GM23248 (cell line): ENCODE measurements at regions not wholly inside any gene's neighbourhood (a gene's known extent, or its start where the extent isn't known, plus 50 kb on each side); places are given as distances from the start of the nearest gene placed in this dataset.

Experiments used
- DNase-seq: peaks from one replicate; pipeline ENCODE4 v3.0.0-alpha.2; 2015
- H2AFZ ChIP-seq: fragments of 200-600 bp; sonication (generic); 2 replicates; pipeline ENCODE4 v1.6.1; 2016; ENCODE audit warnings: antibody characterized with exemption
- H3F3A ChIP-seq: fragments of 200-600 bp; sonication (generic); 2 replicates; pipeline ENCODE4 v1.6.1; 2016; ENCODE audit warnings: mild to moderate bottlenecking, antibody characterized with exemption, mixed run types; ENCODE audit not compliant: insufficient read depth
- H3K27ac ChIP-seq: fragments of 200-600 bp; sonication (generic); 2 replicates; pipeline ENCODE4 v1.5.1; 2016; ENCODE audit warnings: mild to moderate bottlenecking
- H3K27me3 ChIP-seq: fragments of 200-600 bp; sonication (generic); replicated peaks from 2 replicates; pipeline ENCODE4 v1.6.1; 2016; ENCODE audit warnings: mild to moderate bottlenecking; ENCODE audit not compliant: insufficient read depth
- H3K36me3 ChIP-seq: fragments of 200-600 bp; sonication (generic); 2 replicates; pipeline ENCODE4 v1.6.1; 2016; ENCODE audit warnings: low read depth, mild to moderate bottlenecking
- H3K4me1 ChIP-seq: fragments of 200-600 bp; sonication (generic); 2 replicates; pipeline ENCODE4 v1.6.1; 2016; ENCODE audit warnings: mild to moderate bottlenecking; ENCODE audit not compliant: insufficient read depth
- H3K4me2 ChIP-seq: fragments of 200-600 bp; sonication (generic); one replicate; pipeline ENCODE4 v1.6.1; 2016; ENCODE audit warnings: mild to moderate bottlenecking; ENCODE audit not compliant: unreplicated experiment
- H3K4me3 ChIP-seq: fragments of 200-600 bp; sonication (generic); 2 replicates; pipeline ENCODE4 v1.5.1; 2016; ENCODE audit warnings: mild to moderate bottlenecking
- H3K79me2 ChIP-seq: fragments of 200-600 bp; sonication (generic); 2 replicates; pipeline ENCODE4 v1.6.1; 2016; ENCODE audit warnings: mild to moderate bottlenecking; ENCODE audit not compliant: insufficient read depth
- H3K9ac ChIP-seq: fragments of 200-600 bp; sonication (generic); 2 replicates; pipeline ENCODE4 v1.6.1; 2016; ENCODE audit warnings: mild to moderate bottlenecking
- H3K9me2 ChIP-seq: fragments of 200-600 bp; sonication (generic); 2 replicates; pipeline ENCODE4 v1.6.1; 2016; ENCODE audit warnings: mixed run types, mild to moderate bottlenecking, moderate library complexity; ENCODE audit not compliant: insufficient read depth
- H3K9me3 ChIP-seq: fragments of 200-600 bp; sonication (generic); one replicate; pipeline ENCODE4 v1.6.1; 2017; ENCODE audit warnings: low read depth
- H4K20me1 ChIP-seq: fragments of 200-600 bp; sonication (generic); 2 replicates; pipeline ENCODE4 v1.6.0; 2016; ENCODE audit not compliant: insufficient read depth
- EZH2 ChIP-seq: fragments of 200-600 bp; sonication (generic); IDR thresholded peaks from 2 replicates; pipeline ENCODE4 v1.6.1; 2018; ENCODE audit warnings: antibody characterized with exemption, mild to moderate bottlenecking; ENCODE audit not compliant: insufficient read depth, poor library complexity, severe bottlenecking
- EZH2phosphoT487 ChIP-seq: fragments of 200-600 bp; sonication (generic); IDR thresholded peaks from 2 replicates; pipeline ENCODE4 v1.6.1; 2018; ENCODE audit warnings: antibody characterized with exemption, moderate library complexity, mild to moderate bottlenecking, low read depth; ENCODE audit not compliant: insufficient read depth
- WGBS, 2 experiments: methylation state at CpG; one replicate each; pipeline ENCODE4 v1.1.6; 2015 to 2017; ENCODE audit warnings: low lambda C conversion rate in 2 of 2, low coverage in 1 of 2; ENCODE audit errors: missing lambda C conversion rate in 2 of 2; 5-methylcytosine and 5-hydroxymethylcytosine counted together
- in situ Hi-C: fragments of 300-500 bp; cut with MboI; formaldehyde crosslinking; loops from 2 replicates; pipeline ENCODE4 v1.15.0; 2020

DNA sequence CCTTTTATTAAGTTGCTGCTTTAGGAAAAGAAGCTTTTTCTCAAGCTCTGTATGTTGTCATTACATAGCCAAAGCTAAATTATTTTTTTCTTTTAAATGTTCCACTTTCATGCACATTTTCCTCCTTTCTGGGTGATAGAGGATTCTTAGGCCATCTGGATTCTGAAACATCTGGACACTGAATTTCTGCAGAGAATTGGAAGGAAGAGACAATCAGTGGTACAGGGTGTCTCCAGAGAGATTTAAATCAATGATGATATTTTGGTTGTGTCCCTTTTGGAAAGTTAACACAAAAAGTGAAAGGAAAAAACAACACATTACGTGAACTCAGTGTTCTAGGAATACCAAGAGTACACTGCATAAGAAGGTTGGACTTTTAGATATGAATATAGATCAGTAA, 211.4 kb upstream of the PKN2 start:
- in situ Hi-C loops, result no loop called here
- TF ChIP-seq EZH2phosphoT487 (no peak), EZH2 (no peak)

DNA sequence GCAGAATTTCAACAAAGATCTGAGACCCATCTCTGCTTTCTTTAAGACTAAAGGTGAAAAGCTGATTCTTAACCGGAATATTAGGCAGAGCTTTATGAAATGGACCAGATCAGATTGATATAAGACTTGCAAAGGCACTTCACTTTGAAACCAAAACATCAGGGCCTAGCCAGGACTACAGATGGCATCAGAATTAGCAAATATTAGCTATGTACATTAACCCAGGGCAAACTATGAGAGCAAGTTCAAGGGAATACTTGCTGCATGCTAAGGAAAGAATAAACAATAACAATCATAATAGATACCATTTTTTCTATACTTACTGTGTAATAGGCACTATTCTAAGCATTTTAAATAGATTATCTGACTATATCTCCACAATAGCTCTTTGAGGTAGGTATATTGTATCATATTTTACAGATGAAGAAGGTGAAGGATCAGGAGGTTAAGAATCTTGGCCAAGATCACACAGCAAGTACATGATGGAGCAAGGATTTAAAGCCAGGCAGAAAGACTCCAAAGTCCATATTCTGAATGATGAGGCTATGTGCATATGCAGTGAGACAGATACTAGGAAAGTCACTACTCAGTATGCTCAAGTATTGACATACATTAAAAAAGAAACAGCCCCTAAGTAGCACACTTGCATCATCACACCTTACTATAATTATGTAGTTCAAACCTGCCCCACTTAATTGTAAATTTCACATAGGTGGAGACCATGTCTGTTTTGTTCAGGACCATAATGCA, 209.3 kb upstream of the PKN2 start:
- H3F3A ChIP-seq, result no peaks in the 10 kb centered on the region
- in situ Hi-C loops, result no loop called here
- DNase-seq, result no peak
- TF ChIP-seq EZH2 (no peak), EZH2phosphoT487 (no peak)
- no peak overlapping the region for H3K9ac ChIP-seq
- no peak overlapping the region for H3K4me2 ChIP-seq
- H3K27ac ChIP-seq, result no peak overlapping the region
- H3K9me3 ChIP-seq, result no peaks in the 10 kb centered on the region
- H3K27me3 ChIP-seq, result no peaks in the 10 kb centered on the region
- WGBS, 2 experiments, result 73% methylated on average over 1 of the region's 1 CpG
- H2AFZ ChIP-seq, result no peak overlapping the region
- no peaks in the 10 kb centered on the region for H3K79me2 ChIP-seq
- H3K4me3 ChIP-seq, result no peak overlapping the region
- no peaks in the 10 kb centered on the region for H4K20me1 ChIP-seq
- no peaks in the 10 kb centered on the region for H3K9me2 ChIP-seq
- no peaks in the 10 kb centered on the region for H3K36me3 ChIP-seq
- no peaks in the 10 kb centered on the region for H3K4me1 ChIP-seq

More for the DNA sequence above, 211.4 kb upstream of the PKN2 start:
- Histone ChIP-seq H3K27ac (no peak overlapping the region), H3K4me1 (no peaks in the 10 kb centered on the region), H3K36me3 (no peaks in the 10 kb centered on the region), H3K4me2 (no peak overlapping the region), H3F3A (no peaks in the 10 kb centered on the region), H3K4me3 (no peak overlapping the region), H3K9me2 (no peaks in the 10 kb centered on the region), H4K20me1 (no peaks in the 10 kb centered on the region), H3K9me3 (no peaks in the 10 kb centered on the region), H2AFZ (no peak overlapping the region), H3K27me3 (no peaks in the 10 kb centered on the region), H3K9ac (no peak overlapping the region), H3K79me2 (no peaks in the 10 kb centered on the region)
- no peak for DNase-seq
- WGBS, 2 experiments, result 16 to 34% methylated on average over 1 of the region's 1 CpG

DNA sequence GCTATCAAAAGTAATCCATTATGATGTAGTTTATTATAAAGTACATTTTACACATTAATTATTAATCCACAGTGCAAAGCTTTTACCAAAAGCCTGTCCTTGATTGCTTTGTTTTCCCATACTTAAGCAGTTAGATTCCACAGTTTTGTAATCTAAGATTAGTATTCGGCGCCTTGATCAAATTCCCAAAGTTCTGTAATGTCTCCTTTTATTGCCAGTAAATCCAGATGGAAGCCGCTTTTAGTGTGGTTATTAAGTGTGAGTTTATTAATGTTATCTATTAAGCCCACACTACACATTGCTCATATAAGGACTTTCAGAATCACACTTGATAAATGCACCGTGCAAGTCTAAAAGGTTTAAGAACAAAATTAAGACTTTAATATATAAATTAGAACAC, 199.2 kb upstream of the PKN2 start:
- TF ChIP-seq EZH2phosphoT487, result no peak
- DNase-seq, result no peak
- H3K79me2 ChIP-seq, result no peaks in the 10 kb centered on the region
- in situ Hi-C loops, result no loop called here
- no peak overlapping the region for H3K27ac ChIP-seq
- H3K4me2 ChIP-seq, result no peak overlapping the region
- H3K9me2 ChIP-seq, result no peaks in the 10 kb centered on the region
- H3K27me3 ChIP-seq, result no peaks in the 10 kb centered on the region
- no peak overlapping the region for H3K4me3 ChIP-seq
- no peaks in the 10 kb centered on the region for H3F3A ChIP-seq
- H3K36me3 ChIP-seq, result no peaks in the 10 kb centered on the region
- no peaks in the 10 kb centered on the region for H3K9me3 ChIP-seq
- WGBS, 2 experiments, result 81 to 88% methylated on average over 4 of the region's 4 CpGs
- no peak overlapping the region for H3K9ac ChIP-seq
- H3K4me1 ChIP-seq, result no peaks in the 10 kb centered on the region
- H2AFZ ChIP-seq, result no peak overlapping the region
- no peaks in the 10 kb centered on the region for H4K20me1 ChIP-seq

DNA sequence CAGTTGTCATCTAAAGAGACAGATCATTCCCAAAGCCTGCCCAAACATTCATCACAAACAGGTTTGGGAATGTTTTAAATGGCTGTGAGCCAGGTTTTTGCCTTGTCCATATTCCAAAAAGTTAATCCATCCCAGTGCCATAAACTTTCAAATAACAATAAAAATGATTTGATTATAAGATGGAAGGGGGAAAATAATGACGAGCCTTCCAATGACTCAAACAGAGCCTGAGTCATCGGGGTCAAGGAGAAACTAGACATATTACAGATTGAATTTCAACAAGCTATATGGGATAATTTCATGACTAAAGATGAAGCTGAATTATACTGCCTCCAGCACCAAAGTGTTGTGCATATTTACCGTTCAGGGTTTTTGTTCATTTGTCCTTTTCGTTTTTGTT, 195.8 kb upstream of the PKN2 start:
- no peaks in the 10 kb centered on the region for H3K36me3 ChIP-seq
- H2AFZ ChIP-seq, result no peak overlapping the region
- no peaks in the 10 kb centered on the region for H3K9me2 ChIP-seq
- no peak overlapping the region for H3K4me2 ChIP-seq
- no peak overlapping the region for H3K9ac ChIP-seq
- no peak overlapping the region for H3K27ac ChIP-seq
- peak; percentile 13 for DNase-seq
- in situ Hi-C loops, result no loop called here
- H3K4me1 ChIP-seq, result no peaks in the 10 kb centered on the region
- no peaks in the 10 kb centered on the region for H3K79me2 ChIP-seq
- WGBS, 2 experiments, result 33 to 39% methylated on average over 4 of the region's 4 CpGs
- TF ChIP-seq EZH2 (no peak), EZH2phosphoT487 (no peak)
- H3K27me3 ChIP-seq, result no peaks in the 10 kb centered on the region
- H3K9me3 ChIP-seq, result no peaks in the 10 kb centered on the region
- H3F3A ChIP-seq, result no peaks in the 10 kb centered on the region
- no peaks in the 10 kb centered on the region for H4K20me1 ChIP-seq
- no peak overlapping the region for H3K4me3 ChIP-seq

DNA sequence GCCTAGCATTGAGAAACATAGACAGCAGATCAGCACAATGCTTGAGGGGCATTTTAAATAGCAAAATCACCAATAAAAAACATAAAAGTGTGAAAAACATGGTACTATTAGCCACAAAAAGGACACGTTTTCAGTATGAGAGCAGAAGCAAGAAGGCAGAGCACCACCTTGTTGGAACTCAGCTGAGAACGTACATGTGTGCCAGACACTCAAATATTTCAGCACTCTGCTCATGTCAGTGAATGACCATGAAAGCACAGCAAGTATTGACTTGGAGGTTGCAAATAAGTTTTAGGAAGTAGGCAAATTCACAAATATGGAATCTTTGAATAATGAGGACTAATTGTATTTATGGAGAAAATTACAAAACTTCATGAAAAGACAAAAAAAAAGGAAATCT, 193.4 kb upstream of the PKN2 start:
- no peak for DNase-seq
- in situ Hi-C loops, result no loop called here
- H3K79me2 ChIP-seq, result no peaks in the 10 kb centered on the region
- H3K4me1 ChIP-seq, result no peaks in the 10 kb centered on the region
- H3K9me2 ChIP-seq, result no peaks in the 10 kb centered on the region
- no peaks in the 10 kb centered on the region for H3K36me3 ChIP-seq
- no peak overlapping the region for H3K9ac ChIP-seq
- TF ChIP-seq EZH2 (no peak), EZH2phosphoT487 (no peak)
- H3F3A ChIP-seq, result no peaks in the 10 kb centered on the region
- H3K27ac ChIP-seq, result no peak overlapping the region
- no peaks in the 10 kb centered on the region for H4K20me1 ChIP-seq
- H3K4me3 ChIP-seq, result no peak overlapping the region
- H3K9me3 ChIP-seq, result no peaks in the 10 kb centered on the region
- no peak overlapping the region for H3K4me2 ChIP-seq
- H2AFZ ChIP-seq, result no peak overlapping the region
- H3K27me3 ChIP-seq, result no peaks in the 10 kb centered on the region
- WGBS, 2 experiments, result 21 to 22% methylated on average over 2 of the region's 2 CpGs
